IMR-90 (cell line): ENCODE measurements at regions not wholly inside any gene's neighbourhood (a gene's known extent, or its start where the extent isn't known, plus 50 kb on each side); places are given as distances from the start of the nearest gene placed in this dataset.
A peak's percentile ranks its signal among the peaks of the same experiment; 100 is the strongest.

Experiments
- ATAC-seq: fragments of 200-7000 bp; cut with Tn5 transposase; 2 replicates; pipeline ENCODE4 v1.9.1; 2020; ENCODE audit warnings: low read depth, mild to moderate bottlenecking, moderate library complexity
- BruUV-seq: library from RNA; stranded (reverse); fragments of 400-500 nt; replicated peaks from 2 replicates; lab custom pipeline; 2021; lab: Mats Ljungman, UMichigan
- CTCF ChIA-PET: fragments of 300-600 bp; formaldehyde crosslinking; extraction: SDS; loops from one replicate; lab custom pipeline; 2021; ENCODE audit warnings: antibody characterized with exemption; lab: Yijun Ruan, JAX
- POLR2A ChIA-PET: fragments of 300-600 bp; sonication (Branson Sonifier 250); formaldehyde crosslinking; loops from one replicate; lab custom pipeline; 2022; ENCODE audit warnings: antibody characterized with exemption; ENCODE audit not compliant: unreplicated experiment; lab: Charles Lee
- DNase-seq: peaks from one replicate; pipeline ENCODE4 v3.0.0; 2013
- H2AFZ ChIP-seq: replicated peaks from 2 replicates; pipeline ENCODE3; 2013; ENCODE audit warnings: low read length, mild to moderate bottlenecking; ENCODE audit not compliant: poor library complexity
- H2AK5ac ChIP-seq: 2 replicates; pipeline ENCODE4 v1.6.1; 2013; ENCODE audit warnings: low read depth, low read length, inconsistent platforms
- H2AK9ac ChIP-seq: replicated peaks from 2 replicates; pipeline ENCODE3; 2013; ENCODE audit warnings: mild to moderate bottlenecking, low read depth, low read length, moderate library complexity; ENCODE audit not compliant: poor library complexity
- H2BK120ac ChIP-seq: 2 replicates; pipeline ENCODE4 v1.6.1; 2013; ENCODE audit warnings: low read depth, low read length, inconsistent platforms
- H2BK15ac ChIP-seq: 3 replicates; pipeline ENCODE4 v1.6.1; 2013; ENCODE audit warnings: low read depth, low read length, inconsistent platforms
- H2BK20ac ChIP-seq: 2 replicates; pipeline ENCODE4 v1.6.1; 2013; ENCODE audit warnings: low read depth, mild to moderate bottlenecking, inconsistent platforms, low read length, moderate library complexity
- H2BK5ac ChIP-seq: 2 replicates; pipeline ENCODE4 v1.6.1; 2013; ENCODE audit warnings: mild to moderate bottlenecking, low read depth, low read length, inconsistent platforms; ENCODE audit not compliant: poor library complexity, severe bottlenecking
- H3K14ac ChIP-seq: replicated peaks from 2 replicates; pipeline ENCODE4 v1.6.1; 2013; ENCODE audit warnings: low read depth, low read length, inconsistent platforms
- H3K18ac ChIP-seq: 2 replicates; pipeline ENCODE4 v1.6.1; 2013; ENCODE audit warnings: low read depth, low read length, control low read depth
- H3K23ac ChIP-seq: 2 replicates; pipeline ENCODE4 v1.6.1; 2013; ENCODE audit warnings: low read depth, low read length, inconsistent platforms
- H3K27ac ChIP-seq: 2 replicates; pipeline ENCODE4 v1.5.1; 2013; ENCODE audit warnings: mild to moderate bottlenecking, control low read depth, low read length; ENCODE audit not compliant: insufficient read depth
- H3K27me3 ChIP-seq: 2 replicates; pipeline ENCODE4 v1.6.1; 2013; ENCODE audit warnings: low read length; ENCODE audit not compliant: control insufficient read depth, insufficient read depth
- H3K36me3 ChIP-seq: 2 replicates; pipeline ENCODE4 v1.6.1; 2013; ENCODE audit warnings: low read length, mixed read lengths; ENCODE audit not compliant: control insufficient read depth, insufficient read depth
- H3K4ac ChIP-seq: 2 replicates; pipeline ENCODE4 v1.6.1; 2013; ENCODE audit warnings: low read depth, low read length, inconsistent platforms
- H3K4me1 ChIP-seq: 2 replicates; pipeline ENCODE4 v1.6.1; 2013; ENCODE audit warnings: low read length, mixed read lengths; ENCODE audit not compliant: control insufficient read depth, insufficient read depth
- H3K4me2 ChIP-seq: 2 replicates; pipeline ENCODE4 v1.6.1; 2013; ENCODE audit warnings: low read depth, mild to moderate bottlenecking, control low read depth, low read length, moderate library complexity
- H3K4me3 ChIP-seq: 2 replicates; pipeline ENCODE4 v1.5.1; 2013; ENCODE audit warnings: low read depth, mild to moderate bottlenecking, control low read depth, low read length, moderate library complexity; ENCODE audit not compliant: insufficient read depth
- H3K56ac ChIP-seq: 2 replicates; pipeline ENCODE4 v1.6.1; 2013; ENCODE audit warnings: low read length, inconsistent platforms; ENCODE audit not compliant: insufficient read depth; ENCODE audit errors: extremely low read depth
- H3K79me1 ChIP-seq, 2 experiments: 2 replicates each; pipeline ENCODE4 v1.6.1; 2013; ENCODE audit warnings: low read length in 2 of 2, inconsistent platforms in 1 of 2, low read depth in 1 of 2
- H3K9ac ChIP-seq: 2 replicates; pipeline ENCODE4 v1.6.1; 2013; ENCODE audit warnings: low read depth, low read length, control low read depth
- H3K9me1 ChIP-seq: 2 replicates; pipeline ENCODE4 v1.6.1; 2013; ENCODE audit warnings: low read length, inconsistent platforms; ENCODE audit not compliant: insufficient read depth
- H3K9me3 ChIP-seq: 2 replicates; pipeline ENCODE4 v1.6.1; 2013; ENCODE audit warnings: low read length; ENCODE audit not compliant: control insufficient read depth, insufficient read depth
- H4K20me1 ChIP-seq: 2 replicates; pipeline ENCODE4 v1.6.1; 2013; ENCODE audit warnings: low read length, inconsistent platforms; ENCODE audit not compliant: insufficient read depth
- H4K5ac ChIP-seq: 2 replicates; pipeline ENCODE4 v1.6.1; 2013; ENCODE audit warnings: mild to moderate bottlenecking, low read depth, low read length, control low read depth
- H4K8ac ChIP-seq, 2 experiments: 2 replicates each; pipeline ENCODE4 v1.6.1; 2013; ENCODE audit warnings: low read depth in 2 of 2, low read length in 2 of 2, control low read depth in 1 of 2, inconsistent platforms in 1 of 2
- H4K91ac ChIP-seq: 2 replicates; pipeline ENCODE4 v1.6.1; 2013; ENCODE audit warnings: low read depth, low read length, inconsistent platforms; ENCODE audit not compliant: insufficient read depth
- CEBPB ChIP-seq: IDR thresholded peaks from 2 replicates; pipeline ENCODE4 v1.6.1; 2012; ENCODE audit warnings: low read depth, low read length, improper control_type of control experiment
- RAD21 ChIP-seq: IDR thresholded peaks from 2 replicates; pipeline ENCODE4 v1.6.1; 2012; ENCODE audit warnings: low read length, improper control_type of control experiment
- WGBS, 2 experiments: methylation state at CpG; one replicate each; pipeline versions ENCODE4 v1.1.5 to v1.1.7; 2013; ENCODE audit warnings: missing lambda C conversion rate in 2 of 2; ENCODE audit not compliant: insufficient read length in 1 of 2; ENCODE audit errors: extremely low coverage in 2 of 2; 5-methylcytosine and 5-hydroxymethylcytosine counted together
- dilution Hi-C: fragments of 300-500 bp; cut with HindIII; formaldehyde crosslinking; loops from one replicate; pipeline ENCODE4 v1.14.3; 2018; ENCODE audit warnings: low sequenced_read_pairs; ENCODE audit not compliant: unreplicated experiment
- in situ Hi-C: fragments of 300-500 bp; cut with MboI; formaldehyde crosslinking; loops from 3 replicates; pipeline ENCODE4 v1.14.3; 2019; ENCODE audit warnings: low sequenced_read_pairs, inconsistent platforms, mixed read lengths
- intact Hi-C: fragments of 100-400 bp; cut with micrococcal nuclease; formaldehyde crosslinking; loops from 2 replicates; pipeline ENCODE4 v1.10.0; 2022

DNA sequence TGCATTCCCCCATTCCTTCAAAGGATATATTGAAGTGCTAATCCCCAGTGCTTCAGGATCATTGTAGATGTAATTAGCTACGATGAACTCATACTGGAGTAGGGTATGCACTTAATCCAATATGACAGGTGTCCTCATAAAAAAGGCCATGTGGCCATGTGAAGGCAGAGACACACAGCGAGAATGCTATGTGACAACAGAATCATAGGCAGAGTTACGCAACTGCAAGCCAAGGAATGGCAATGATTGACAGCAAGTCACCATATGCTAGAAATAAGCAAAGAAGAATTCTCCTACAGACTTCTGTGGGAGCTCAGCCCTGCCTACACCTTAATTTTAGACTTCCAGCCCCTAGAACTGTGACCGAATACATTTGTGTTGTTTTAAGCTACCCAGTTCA lies 875.6 kb upstream of the ROBO1 start:
- Histone ChIP-seq H4K20me1 (no peaks in the 10 kb centered on the region), H3K4ac (no peak overlapping the region), H2BK5ac (no peak overlapping the region), H4K91ac (no peak overlapping the region), H4K5ac (no peak overlapping the region), H2AK9ac (no peak overlapping the region), H3K18ac (no peak overlapping the region), H3K4me2 (no peak overlapping the region), H3K23ac (no peak overlapping the region), H3K9ac (no peak overlapping the region), H3K9me3 (peaks cover 5% of the 10 kb centered on the region), H3K14ac (no peak overlapping the region), H2BK120ac (no peak overlapping the region), H3K27ac (no peak overlapping the region), H4K8ac (no peak overlapping the region), H2AK5ac (no peak overlapping the region), H2BK20ac (no peak overlapping the region), H3K79me1 (no peaks in the 10 kb centered on the region), H3K9me1 (no peaks in the 10 kb centered on the region), H3K27me3 (no peaks in the 10 kb centered on the region), H3K4me1 (no peaks in the 10 kb centered on the region), H2BK15ac (no peak overlapping the region), H3K36me3 (no peaks in the 10 kb centered on the region), H2AFZ (no peak overlapping the region), H3K4me3 (no peak overlapping the region), H3K56ac (no peak overlapping the region)
- POLR2A ChIA-PET, result no interaction called here
- dilution Hi-C loops, result no loop called here
- intact Hi-C loops, result no loop called here
- ATAC-seq (no peak), DNase-seq (no peak)
- in situ Hi-C loops, result no loop called here
- WGBS, 2 experiments, result 17% methylated on average over 1 of the region's 4 CpGs; no CpG with 5 or more reads in 1 of the 2 experiments
- TF ChIP-seq RAD21 (no peak), CEBPB (0 out of 2 replicates have a peak, but pooled peaks have one; percentile 12)
- CTCF ChIA-PET, result no interaction called here
- no TSS peak for BruUV-seq
